Skeletal muscle satellite cell (primary cell): ENCODE measurements at regions not wholly inside any gene's neighbourhood (a gene's known extent, or its start where the extent isn't known, plus 50 kb on each side); places are given as distances from the start of the nearest gene placed in this dataset.

Experiments
- H3K27me3 ChIP-seq: 2 replicates; pipeline ENCODE4 v1.7.0; 2013; ENCODE audit warnings: low read length; ENCODE audit not compliant: control insufficient read depth, insufficient read depth
- H3K36me3 ChIP-seq: 2 replicates; pipeline ENCODE4 v1.7.0; 2013; ENCODE audit warnings: mild to moderate bottlenecking, control low read depth, low read length; ENCODE audit not compliant: insufficient read depth
- H3K4me1 ChIP-seq: 2 replicates; pipeline ENCODE4 v1.7.0; 2013; ENCODE audit warnings: low read length; ENCODE audit not compliant: control insufficient read depth, insufficient read depth
- H3K4me2 ChIP-seq: 2 replicates; pipeline ENCODE4 v1.7.0; 2013; ENCODE audit warnings: mild to moderate bottlenecking, low read length
- H3K4me3 ChIP-seq: 2 replicates; pipeline ENCODE4 v1.7.0; 2013; ENCODE audit warnings: low read length
- H3K9ac ChIP-seq: 2 replicates; pipeline ENCODE4 v1.7.0; 2013; ENCODE audit warnings: mild to moderate bottlenecking, low read depth, low read length, moderate library complexity
- H3K9me3 ChIP-seq: replicated peaks from 2 replicates; pipeline ENCODE4 v1.7.0; 2013; ENCODE audit warnings: mild to moderate bottlenecking, control low read depth, low read length

DNA sequence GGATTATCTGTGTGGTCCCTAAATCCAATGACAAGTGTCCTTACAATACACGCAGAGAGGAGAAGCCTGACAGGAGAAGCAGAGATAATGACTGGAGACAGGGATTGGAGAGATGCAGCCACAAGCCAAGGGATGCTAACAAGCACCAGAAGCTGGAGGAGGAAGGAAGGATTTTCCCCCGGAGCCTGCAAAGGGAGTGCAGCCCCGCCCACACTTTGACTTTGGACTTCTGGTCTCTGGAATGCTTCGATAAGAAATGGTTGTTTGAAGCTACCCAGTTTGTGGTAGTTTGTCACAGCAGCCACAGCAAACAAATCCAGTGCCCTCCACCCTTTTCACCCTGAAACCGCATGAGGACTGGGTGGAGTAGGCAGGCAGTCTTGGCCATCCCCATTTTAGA is 77.2 kb upstream of the BOD1 start:
- peaks cover 16% of the 10 kb centered on the region for H3K27me3 ChIP-seq
- H3K4me3 ChIP-seq: no peak overlapping the region

DNA sequence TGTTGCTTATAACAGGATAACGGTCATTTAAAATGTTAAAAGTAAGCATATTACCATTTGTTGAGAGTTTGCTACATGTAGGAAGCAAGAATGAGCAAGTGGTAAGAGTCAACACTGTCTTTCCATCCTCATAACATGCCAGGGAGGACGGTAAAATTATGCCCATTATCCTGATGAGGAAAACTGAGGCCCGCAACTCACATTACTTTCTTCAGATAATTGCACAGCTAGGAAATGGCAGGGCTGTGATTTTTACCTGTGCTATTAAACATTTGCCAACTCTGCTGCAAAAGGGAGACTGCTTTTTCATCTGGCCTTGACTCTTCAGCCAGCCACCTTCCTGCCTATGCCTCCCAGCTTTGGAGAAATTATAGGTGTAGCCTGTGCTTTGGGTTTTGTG is 79.8 kb upstream of the BOD1 start:
- no peak overlapping the region for H3K4me2 ChIP-seq
- H3K4me3 ChIP-seq: no peak overlapping the region
- no peak overlapping the region for H3K9ac ChIP-seq
- H3K9me3 ChIP-seq: no peaks in the 10 kb centered on the region
- H3K27me3 ChIP-seq: peaks cover 12% of the 10 kb centered on the region
- no peaks in the 10 kb centered on the region for H3K4me1 ChIP-seq
- no peaks in the 10 kb centered on the region for H3K36me3 ChIP-seq

More for the DNA sequence above, 77.2 kb upstream of the BOD1 start:
- H3K9ac ChIP-seq: no peak overlapping the region
- no peaks in the 10 kb centered on the region for H3K36me3 ChIP-seq
- H3K4me1 ChIP-seq: no peaks in the 10 kb centered on the region
- no peaks in the 10 kb centered on the region for H3K9me3 ChIP-seq
- H3K4me2 ChIP-seq: no peak overlapping the region

DNA sequence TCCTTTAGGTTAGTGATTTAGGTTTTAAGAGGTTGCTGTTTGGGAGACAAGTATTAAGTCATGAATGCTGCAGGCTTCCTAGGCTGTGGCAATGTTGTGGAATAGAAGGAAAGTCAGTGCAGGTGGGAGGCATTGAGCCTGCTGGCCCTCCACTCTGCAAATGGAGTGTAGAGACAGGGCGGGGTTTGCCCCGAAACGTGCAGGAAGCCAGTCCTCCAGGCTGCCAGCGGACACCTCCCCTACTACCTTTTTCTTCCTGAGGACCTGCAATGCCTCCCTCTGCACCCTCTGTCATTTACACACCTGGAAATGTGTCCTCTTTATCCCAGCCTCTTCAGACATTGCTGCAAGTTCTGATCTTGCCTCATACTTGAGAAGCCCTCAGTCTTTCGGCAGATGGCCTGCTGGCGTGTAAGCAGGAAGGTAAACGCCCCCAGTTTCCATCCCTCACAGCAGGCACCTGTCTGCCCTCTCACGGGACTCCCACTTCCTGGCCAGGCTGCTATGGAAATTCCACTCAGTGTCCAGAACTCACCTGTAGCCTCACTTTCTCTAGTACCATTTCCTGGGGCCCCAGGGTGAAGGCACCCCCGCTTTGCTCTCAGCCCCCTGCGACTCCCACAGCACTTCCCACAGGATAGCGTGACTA is 81.6 kb upstream of the BOD1 start:
- no peak overlapping the region for H3K9ac ChIP-seq
- H3K4me2 ChIP-seq: no peak overlapping the region
- H3K36me3 ChIP-seq: no peaks in the 10 kb centered on the region
- H3K9me3 ChIP-seq: no peaks in the 10 kb centered on the region
- H3K27me3 ChIP-seq: peaks cover 18% of the 10 kb centered on the region
- no peaks in the 10 kb centered on the region for H3K4me1 ChIP-seq
- H3K4me3 ChIP-seq: no peak overlapping the region

DNA sequence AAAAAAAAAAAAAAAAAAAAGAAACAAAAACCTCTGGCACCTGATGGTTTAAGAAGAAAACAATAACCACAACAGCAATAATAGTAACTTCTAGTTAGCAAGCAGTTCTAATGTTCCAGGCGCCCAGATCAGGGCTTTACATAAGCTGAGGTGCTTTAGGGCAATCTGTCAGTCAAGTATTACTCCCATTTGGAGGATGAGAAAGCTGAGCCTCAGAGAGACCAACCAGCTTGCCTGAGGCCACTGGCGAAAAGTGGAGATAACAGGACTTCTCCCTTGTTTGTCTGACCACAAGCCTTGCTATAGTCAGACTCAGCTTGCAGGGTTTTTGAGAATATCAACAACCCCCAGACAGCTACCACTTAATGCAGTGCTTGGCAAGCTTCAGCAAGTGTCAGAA is 83.5 kb upstream of the BOD1 start:
- Histone ChIP-seq H3K4me3 (no peak overlapping the region), H3K36me3 (no peaks in the 10 kb centered on the region), H3K9me3 (no peaks in the 10 kb centered on the region), H3K4me1 (no peaks in the 10 kb centered on the region), H3K4me2 (no peak overlapping the region), H3K9ac (no peak overlapping the region), H3K27me3 (peaks cover 25% of the 10 kb centered on the region)

DNA sequence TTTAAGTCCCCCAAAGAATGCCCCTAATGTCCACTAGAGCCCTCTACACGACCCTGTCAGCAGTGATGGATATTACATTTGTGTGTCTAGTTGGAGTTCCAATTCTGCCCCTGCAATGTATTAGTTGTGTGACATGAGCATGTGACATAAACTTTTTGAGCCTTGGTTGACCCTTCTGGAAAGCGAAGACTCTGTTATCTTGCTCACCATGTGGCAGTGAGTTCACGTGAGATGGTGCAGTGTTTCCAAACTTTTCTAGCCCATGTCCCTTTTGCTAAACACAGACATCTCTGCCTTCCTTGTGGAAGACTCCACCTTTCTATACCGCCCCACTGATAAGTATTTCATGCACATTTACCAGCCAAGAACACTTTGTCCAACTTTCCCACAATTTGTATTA is 87.0 kb upstream of the BOD1 start:
- Histone ChIP-seq H3K4me1 (peaks cover 12% of the 10 kb centered on the region), H3K4me3 (no peak overlapping the region), H3K4me2 (no peak overlapping the region), H3K9me3 (no peaks in the 10 kb centered on the region), H3K9ac (no peak overlapping the region), H3K27me3 (peaks cover 15% of the 10 kb centered on the region), H3K36me3 (no peaks in the 10 kb centered on the region)

DNA sequence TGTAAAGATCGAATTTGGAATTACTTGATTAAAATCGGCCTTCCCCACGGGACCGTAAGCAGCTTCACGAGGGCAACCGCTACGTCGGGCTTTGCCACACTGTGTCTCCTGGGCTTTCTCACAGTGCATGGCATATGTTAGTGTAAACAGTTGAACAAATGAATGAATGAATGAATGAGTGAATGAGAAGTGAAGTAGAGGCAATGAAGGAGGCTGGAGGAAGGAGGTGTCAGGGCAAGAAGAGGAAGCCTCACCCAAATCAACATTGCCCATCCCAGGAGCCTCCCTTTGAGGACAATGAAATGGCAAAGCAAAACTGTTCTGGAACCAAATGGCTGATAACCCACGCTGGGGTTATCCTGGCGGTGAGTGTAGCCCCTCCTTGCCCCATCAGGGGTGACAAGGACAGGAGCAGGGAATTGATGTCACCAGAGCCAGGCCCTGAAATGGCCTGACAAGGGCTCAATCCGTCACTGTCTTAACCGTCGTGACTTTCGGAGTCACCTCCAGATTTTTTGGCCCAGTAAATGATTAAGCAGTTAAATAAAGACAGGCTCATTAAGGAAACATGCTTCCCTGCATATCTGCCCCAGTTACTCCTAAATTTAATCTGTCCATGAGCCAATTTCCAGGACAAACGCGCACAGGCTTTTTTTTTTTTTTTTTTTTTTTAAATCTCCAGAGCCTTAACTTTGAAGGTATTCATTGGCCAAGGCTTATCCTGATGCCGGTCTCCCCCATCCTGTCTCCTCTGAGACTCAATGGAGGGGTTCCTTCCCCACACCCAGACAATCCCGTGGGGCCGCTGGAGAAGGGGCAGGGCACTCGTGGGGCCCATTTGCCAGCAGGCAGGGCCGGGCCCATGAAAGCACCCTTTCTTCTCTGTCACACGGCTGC is 88.4 kb upstream of the BOD1 start:
- Histone ChIP-seq H3K4me2 (no peak overlapping the region), H3K36me3 (no peaks in the 10 kb centered on the region), H3K4me3 (no peak overlapping the region), H3K9ac (no peak overlapping the region), H3K4me1 (peaks cover 12% of the 10 kb centered on the region), H3K9me3 (no peaks in the 10 kb centered on the region), H3K27me3 (peaks cover 15% of the 10 kb centered on the region)

DNA sequence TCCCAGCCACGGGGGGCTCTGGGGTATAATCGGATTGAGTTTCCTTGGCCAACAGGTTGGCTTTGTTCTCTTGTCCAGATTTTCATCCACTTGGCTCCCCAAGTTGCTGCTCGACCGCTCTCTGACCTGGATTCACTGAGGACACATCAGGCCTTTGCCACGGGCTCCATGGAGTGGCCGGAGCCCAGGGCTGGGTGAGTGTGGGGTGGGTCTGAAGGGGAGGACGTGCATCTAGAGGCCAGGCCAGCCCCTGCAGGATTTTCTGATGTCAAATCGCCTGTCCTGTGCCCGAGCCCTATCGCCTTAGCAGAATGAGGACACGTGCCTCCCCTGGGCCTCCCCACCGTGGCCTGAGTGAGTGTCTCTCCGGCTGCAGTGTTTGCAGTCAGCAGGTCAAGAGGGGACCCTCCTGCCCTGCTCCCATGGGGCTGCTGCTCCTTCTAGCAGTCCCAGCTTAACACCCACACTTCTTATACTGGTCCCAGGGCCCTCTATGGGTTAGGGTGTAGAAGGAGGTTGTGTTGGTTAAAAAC is 89.1 kb upstream of the BOD1 start:
- H3K9me3 ChIP-seq: no peaks in the 10 kb centered on the region
- no peak overlapping the region for H3K4me2 ChIP-seq
- H3K36me3 ChIP-seq: no peaks in the 10 kb centered on the region
- no peak overlapping the region for H3K9ac ChIP-seq
- no peak overlapping the region for H3K4me3 ChIP-seq
- peaks cover 15% of the 10 kb centered on the region for H3K27me3 ChIP-seq
- H3K4me1 ChIP-seq: peaks cover 12% of the 10 kb centered on the region

DNA sequence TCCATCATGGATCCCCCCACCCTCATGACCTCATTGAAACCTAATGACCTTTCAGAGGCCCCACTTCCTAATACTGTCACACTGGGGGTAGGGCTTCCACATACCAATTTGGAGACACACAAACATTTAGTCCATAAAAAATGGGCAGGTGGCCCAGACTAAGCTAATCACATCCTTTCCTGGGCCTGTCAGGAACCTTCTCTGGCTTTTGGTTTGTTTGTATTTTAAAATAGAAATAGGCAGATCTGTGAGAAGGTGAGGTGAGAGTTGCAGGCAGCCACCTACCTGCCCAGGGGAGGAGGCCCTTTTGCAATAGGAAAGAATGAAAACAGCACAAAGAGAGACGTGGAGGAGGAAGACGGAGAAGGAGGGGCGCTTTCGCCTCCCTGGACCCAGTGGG is 90.2 kb upstream of the BOD1 start:
- no peaks in the 10 kb centered on the region for H3K36me3 ChIP-seq
- H3K9ac ChIP-seq: no peak overlapping the region
- H3K27me3 ChIP-seq: peaks cover 12% of the 10 kb centered on the region
- H3K4me2 ChIP-seq: no peak overlapping the region
- H3K4me1 ChIP-seq: peaks cover 12% of the 10 kb centered on the region
- H3K9me3 ChIP-seq: no peaks in the 10 kb centered on the region
- no peak overlapping the region for H3K4me3 ChIP-seq

DNA sequence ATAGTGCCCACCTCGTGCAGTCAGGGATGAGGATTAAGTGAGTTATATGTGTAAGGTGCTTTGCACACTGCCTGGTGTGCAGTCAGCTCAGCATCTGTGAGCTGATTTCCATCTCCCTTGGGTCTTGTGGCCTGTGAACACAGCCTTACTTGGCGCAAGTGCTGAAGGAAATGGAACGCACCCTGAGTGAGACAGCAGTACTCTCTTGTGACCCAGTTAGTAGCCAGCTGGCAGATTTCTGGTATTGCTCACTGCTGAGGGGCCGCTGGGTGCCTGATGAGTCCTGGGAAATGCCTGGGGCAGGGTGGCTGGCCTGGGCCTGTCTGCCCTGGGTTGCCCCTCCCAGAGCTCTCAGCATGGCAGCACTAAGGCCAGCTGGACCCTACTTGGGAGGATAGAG is 90.9 kb upstream of the BOD1 start:
- H3K4me3 ChIP-seq: no peak overlapping the region
- no peaks in the 10 kb centered on the region for H3K36me3 ChIP-seq
- H3K4me2 ChIP-seq: no peak overlapping the region
- peaks cover 12% of the 10 kb centered on the region for H3K27me3 ChIP-seq
- H3K4me1 ChIP-seq: peaks cover 12% of the 10 kb centered on the region
- H3K9me3 ChIP-seq: no peaks in the 10 kb centered on the region
- no peak overlapping the region for H3K9ac ChIP-seq

DNA sequence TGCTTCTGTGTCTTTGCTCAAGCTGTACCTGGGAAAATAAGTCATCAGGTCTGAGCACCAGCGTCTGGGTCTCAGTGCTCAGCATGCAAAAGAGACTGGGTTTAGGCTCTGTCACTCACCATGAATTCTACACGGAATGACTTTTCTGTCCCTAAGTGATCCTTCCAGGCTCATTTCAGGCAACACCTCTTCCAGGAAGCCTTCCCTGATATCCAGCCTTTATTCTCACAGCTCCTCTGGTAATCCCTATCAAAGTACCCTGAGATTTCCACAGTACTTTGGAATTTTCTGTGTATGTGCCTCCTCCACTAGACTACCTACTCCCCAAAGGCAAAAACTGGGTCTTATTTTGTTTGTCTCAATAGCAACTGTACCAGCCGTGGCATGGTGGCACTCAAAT is 92.7 kb upstream of the BOD1 start:
- Histone ChIP-seq H3K4me3 (no peak overlapping the region), H3K27me3 (no peaks in the 10 kb centered on the region), H3K4me2 (no peak overlapping the region), H3K36me3 (no peaks in the 10 kb centered on the region), H3K9me3 (no peaks in the 10 kb centered on the region), H3K4me1 (peaks cover 12% of the 10 kb centered on the region), H3K9ac (no peak overlapping the region)

DNA sequence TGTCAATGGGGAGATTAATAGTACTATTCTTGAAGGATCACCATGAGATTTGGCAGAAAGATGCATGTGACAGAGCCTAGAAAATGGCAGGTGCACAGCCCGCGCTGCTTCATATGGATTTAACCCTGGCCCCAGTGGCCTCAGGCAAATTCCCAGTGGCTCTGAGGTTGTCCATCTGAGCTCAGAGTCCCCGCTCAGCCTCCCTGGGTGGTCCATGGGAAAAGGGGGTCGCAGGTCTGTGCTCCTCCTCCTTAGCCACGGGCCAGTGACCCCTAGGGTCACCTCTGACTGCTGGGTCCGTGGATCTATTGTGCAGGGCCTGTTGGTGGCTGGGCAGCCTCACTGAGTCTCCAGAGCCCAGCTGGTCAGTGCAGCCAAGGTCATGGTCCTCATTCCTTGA is 93.3 kb upstream of the BOD1 start:
- H3K9ac ChIP-seq: no peak overlapping the region
- H3K4me1 ChIP-seq: peaks cover 19% of the 10 kb centered on the region
- no peak overlapping the region for H3K4me2 ChIP-seq
- H3K27me3 ChIP-seq: no peaks in the 10 kb centered on the region
- no peaks in the 10 kb centered on the region for H3K9me3 ChIP-seq
- H3K36me3 ChIP-seq: no peaks in the 10 kb centered on the region
- no peak overlapping the region for H3K4me3 ChIP-seq
